ACHN (cell line): ENCODE measurements at regions not wholly inside any gene's neighbourhood (a gene's known extent, or its start where the extent isn't known, plus 50 kb on each side); places are given as distances from the start of the nearest gene placed in this dataset.

Experiments used
- DNase-seq: peaks from one replicate; pipeline ENCODE4 v3.0.0-alpha.2; 2015
- in situ Hi-C: cut with HindIII; loops from 2 replicates; pipeline ENCODE4 v1.10.0; 2017; ENCODE audit warnings: low sequenced_read_pairs, low pct_ligation_motif_present, low pct_unique_long_range_greater_than_20kb

DNA sequence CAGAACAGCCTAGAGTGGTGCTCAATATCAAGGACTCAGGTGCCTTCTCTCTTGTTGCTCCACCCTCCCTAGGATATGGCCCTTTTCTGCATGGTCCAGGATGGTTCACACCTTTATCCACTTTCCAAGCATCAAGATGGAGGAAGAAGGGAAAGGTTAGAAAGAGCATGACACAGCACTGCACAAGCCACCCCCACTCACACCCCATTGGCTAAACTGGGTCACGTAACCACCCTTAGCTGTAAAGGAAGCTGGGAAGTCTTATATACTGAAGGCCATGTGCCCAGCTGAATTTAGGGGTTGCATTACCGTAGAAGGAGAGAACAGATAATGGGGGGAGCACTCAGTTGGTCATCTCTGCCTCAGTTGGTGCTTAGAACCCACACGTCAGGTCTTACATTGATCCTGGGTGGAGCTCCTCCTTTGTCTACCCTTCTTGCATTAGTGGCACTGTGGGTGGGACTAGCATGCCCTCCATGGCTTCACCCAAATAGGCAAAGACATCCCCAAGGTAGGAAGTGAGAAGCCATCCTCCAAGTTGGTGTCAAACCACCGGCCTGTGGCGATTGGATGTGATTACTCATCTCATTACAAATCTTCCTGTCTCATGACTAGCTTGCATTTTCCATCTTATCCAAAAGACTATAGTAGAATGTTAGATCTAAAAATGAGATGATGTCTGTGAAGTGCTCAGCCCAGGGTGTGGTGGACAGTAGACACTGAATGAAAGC lies 248.5 kb downstream of the HAUS1 start:
- DNase-seq = no peak
- in situ Hi-C loops = no loop called here

DNA sequence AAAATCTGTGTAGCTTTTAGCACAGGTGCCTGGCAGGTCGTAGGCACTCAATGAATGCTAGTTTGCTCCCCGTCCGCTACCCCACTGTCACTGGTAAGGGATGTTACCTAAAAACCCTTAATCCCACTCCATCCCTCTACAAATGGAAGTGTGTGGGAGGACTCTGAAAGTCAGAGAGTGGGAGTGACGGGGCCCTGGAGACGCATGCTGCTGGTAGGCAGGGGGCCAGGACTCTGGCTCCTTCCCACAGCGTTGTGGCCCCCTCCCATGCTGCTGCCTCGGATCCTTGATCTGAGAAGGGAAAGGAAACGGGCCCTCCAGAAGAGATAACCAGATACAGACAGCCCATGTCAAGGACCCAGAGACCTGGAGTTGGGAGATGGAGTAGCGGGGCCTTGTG lies 249.3 kb downstream of the HAUS1 start:
- DNase-seq = no peak
- in situ Hi-C loops = no loop called here

GRCh38 chr18:46356278-46357033 lies 252.3 kb downstream of the HAUS1 start:
- in situ Hi-C loops = no loop called here

DNA sequence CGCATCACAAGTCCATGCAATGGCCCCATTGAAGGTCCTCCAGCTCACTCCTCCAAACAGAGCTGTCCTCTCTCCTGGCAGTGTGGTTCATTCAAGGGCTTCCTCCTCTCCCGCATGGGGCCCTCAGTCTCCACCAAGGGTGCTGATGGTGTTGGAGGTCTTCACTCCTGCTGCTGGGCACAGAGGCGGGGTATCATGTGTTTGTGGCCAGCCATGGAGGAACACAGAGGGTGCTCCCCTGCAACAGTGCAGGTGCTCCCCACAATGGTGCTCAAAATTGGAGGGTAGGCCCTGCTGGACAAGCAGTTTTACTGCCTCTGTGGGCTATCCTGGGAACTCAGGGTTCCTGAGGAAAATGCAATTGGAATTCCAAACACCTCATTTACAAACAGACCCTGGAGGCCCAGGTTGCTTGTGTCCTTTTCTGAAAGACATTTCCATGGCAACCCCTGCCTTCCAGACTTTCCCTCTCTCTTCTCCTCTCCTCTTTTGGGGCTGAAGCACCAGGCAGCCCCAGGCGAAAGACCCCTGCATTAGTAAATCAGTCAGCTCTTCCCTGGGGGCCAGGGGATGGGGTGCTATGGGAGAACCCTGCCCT lies 256.0 kb downstream of the HAUS1 start:
- in situ Hi-C loops = no loop called here
- DNase-seq = no peak

More at GRCh38 chr18:46356278-46357033, 252.3 kb downstream of the HAUS1 start:
- DNase-seq = no peak

DNA sequence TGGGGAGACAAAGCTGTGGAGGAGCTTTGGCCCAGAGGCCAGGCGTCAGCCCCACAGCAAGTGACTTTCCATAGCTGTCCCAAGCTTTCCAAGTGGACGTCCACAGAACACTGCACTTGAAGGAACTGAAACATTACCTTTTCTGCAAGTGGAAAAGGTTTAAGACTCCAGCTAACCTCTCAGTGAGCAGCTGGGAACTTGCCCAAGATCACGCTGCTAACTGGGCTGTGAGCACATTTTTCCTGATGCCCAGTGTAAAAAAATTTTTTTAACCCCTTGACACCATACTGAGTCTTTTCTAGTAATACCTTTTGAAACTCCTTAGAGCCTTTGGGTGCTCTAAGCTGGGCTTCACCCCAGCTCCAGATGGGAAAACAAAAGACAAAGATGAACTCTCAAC lies 256.7 kb downstream of the HAUS1 start:
- in situ Hi-C loops = no loop called here
- no peak for DNase-seq

DNA sequence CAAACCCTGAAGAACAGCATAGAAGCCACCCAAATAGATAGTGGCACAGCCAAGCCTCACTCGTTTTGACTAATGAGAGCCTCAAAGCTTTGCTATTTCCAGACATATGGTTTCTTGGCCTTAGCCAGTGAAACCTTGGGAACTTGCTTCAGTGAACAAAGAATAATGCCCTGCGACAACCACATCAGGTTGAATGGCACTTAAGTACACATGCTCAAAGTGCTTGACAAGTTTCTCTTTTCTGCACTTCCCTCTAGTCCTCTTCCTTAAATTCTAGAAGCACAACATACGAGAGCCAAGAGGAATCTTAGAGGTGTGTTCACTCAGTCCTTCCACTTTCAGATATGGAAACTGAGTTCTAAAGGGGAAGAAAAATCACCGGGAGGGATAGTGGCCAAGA lies 258.3 kb downstream of the HAUS1 start:
- in situ Hi-C loops = no loop called here
- no peak for DNase-seq

GRCh38 chr18:46364048-46364447 lies 259.9 kb downstream of the HAUS1 start:
- in situ Hi-C loops = no loop called here
- no peak for DNase-seq

- no peak for DNase-seq
- in situ Hi-C loops = no loop called here
Observed at GRCh38 chr18:46366201-46366600, 262.0 kb downstream of the HAUS1 start.

- no peak for DNase-seq
- in situ Hi-C loops = no loop called here
Observed at GRCh38 chr18:46366751-46367376, 262.7 kb downstream of the HAUS1 start.

GRCh38 chr18:46369323-46369722 lies 265.1 kb downstream of the HAUS1 start:
- no peak for DNase-seq
- in situ Hi-C loops = no loop called here

GRCh38 chr18:46370898-46371297 lies 266.7 kb downstream of the HAUS1 start:
- in situ Hi-C loops = no loop called here
- DNase-seq = no peak

DNA sequence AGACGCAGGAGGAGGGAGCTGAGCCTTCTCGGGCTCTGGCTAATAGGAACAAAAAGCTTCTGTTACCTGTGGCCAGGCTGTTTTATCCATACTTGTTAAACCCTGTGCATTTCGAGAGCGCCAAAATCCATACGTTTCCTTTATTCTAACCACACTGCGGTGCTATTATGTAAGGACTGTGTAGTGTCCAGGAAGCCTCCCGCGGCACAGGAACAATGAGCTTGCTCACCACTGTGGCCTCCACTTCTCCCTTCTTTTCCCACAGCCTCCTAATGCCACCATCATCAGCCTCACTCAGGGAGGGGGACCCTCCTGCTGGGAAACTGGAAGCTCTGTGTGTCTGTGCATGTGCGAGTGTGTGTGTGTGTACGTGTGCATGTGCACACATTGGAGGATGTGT lies 268.5 kb downstream of the HAUS1 start:
- DNase-seq = no peak
- in situ Hi-C loops = no loop called here

DNA sequence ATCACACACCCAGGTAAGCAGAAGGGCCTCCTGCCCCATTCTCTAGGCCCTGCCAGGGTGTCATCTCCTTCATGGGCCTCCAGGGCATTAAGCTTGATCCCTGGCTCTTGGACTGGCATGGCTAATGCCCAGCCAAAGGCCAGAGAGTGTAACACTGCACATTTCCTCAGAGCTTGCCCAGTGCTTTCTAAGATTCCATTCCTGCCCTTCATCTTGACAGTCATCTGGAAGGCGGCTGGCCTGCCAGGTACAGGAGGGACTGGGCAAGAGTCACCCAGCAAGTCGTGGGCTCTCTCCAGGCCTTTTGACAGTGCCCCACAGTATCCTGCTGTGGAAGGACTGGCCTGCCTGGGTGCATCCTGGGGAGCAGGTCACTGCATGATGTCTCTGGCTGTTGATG lies 268.9 kb downstream of the HAUS1 start:
- no peak for DNase-seq
- in situ Hi-C loops = no loop called here

DNA sequence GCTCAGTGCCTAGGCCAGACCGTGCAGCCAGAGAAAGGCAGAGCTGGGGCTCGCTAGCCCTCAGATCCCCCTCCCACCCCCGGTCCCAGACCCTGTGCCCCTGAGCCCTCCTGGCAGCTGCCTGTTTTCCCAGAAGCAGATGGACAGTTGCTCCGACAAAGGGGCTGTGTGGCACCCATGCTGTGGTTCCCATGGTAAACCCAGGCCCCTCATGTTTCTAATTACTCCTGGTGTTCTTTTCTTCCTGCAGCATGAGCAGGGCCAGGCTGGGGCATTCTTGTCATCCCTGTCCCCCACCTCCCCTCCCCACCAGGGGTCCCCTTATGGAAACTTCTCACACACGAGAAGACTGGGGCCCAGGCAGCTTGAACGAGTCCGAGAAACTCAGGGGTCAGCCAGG lies 269.6 kb downstream of the HAUS1 start:
- in situ Hi-C loops = no loop called here
- no peak for DNase-seq

GRCh38 chr18:46374850-46375249 lies 270.7 kb downstream of the HAUS1 start:
- in situ Hi-C loops = no loop called here
- DNase-seq = no peak

- no peak for DNase-seq
- in situ Hi-C loops = no loop called here
Observed at GRCh38 chr18:46377557-46377956, 273.4 kb downstream of the HAUS1 start.

- in situ Hi-C loops = no loop called here
- no peak for DNase-seq
Observed at GRCh38 chr18:46378126-46378863, 274.1 kb downstream of the HAUS1 start.

GRCh38 chr18:46378864-46379207 lies 274.7 kb downstream of the HAUS1 start:
- DNase-seq = no peak
- in situ Hi-C loops = no loop called here
